Head of caudate nucleus (tissue), 42 donors: ENCODE measurements at regions not wholly inside any gene's neighbourhood (a gene's known extent, or its start where the extent isn't known, plus 50 kb on each side); places are given as distances from the start of the nearest gene placed in this dataset.

Experiments used
- DNase-seq, 42 donors: peaks; one replicate each; pipeline versions ENCODE4 v3.0.0 to v3.0.0-alpha.2; 2020 to 2021; ENCODE audit warnings: mixed read lengths in 7 of 42
- intact Hi-C: fragments of 100-400 bp; cut with DNase I; formaldehyde crosslinking; loops from one replicate; pipeline ENCODE4 v1.15.0; 2022

DNA sequence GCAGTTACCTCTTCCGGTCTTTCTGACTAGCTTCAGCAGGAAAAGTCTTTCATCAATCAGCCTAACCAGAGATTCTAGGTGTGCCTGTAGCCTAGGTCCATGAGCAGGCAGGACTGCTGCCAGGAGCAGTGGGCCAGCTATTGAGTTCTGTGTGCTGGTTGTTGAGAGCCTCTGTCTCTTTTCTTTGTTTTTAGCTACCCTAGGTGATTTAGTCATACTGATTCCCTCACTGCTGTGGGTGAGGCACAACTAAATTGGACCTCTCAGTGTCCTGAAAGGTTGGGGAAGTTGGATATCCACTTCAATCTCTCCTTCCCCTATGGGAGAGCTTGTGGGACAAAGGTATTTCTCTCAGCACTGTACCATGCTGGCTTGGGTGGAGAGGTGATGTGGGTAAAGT lies 354.9 kb downstream of the GPAT3 start:
- no peak for DNase-seq
- intact Hi-C loops = no loop called here

- intact Hi-C loops = no loop called here
- no peak for DNase-seq
Measured at GRCh38 chr4:83890231-83890630, 354.3 kb downstream of the GPAT3 start.

DNA sequence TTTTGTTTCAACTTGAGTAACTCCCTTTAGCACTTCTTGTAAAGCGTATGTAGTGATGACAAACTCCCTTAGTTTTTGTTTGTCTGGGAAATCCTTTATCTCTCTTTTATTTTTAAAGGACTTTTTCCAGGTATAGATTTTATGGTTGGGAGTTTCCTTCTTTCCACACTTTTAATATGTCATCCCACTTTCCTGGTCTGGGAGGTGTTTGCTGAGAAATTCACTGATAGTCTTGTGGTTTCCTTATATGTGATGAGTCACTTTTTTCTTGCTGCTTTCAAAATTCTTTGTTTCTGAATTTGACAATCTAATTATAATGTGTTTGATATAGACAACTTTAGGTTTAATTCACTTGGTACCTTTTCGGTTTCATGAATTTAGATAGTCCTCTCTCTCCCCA lies 353.9 kb downstream of the GPAT3 start:
- no peak for DNase-seq

DNA sequence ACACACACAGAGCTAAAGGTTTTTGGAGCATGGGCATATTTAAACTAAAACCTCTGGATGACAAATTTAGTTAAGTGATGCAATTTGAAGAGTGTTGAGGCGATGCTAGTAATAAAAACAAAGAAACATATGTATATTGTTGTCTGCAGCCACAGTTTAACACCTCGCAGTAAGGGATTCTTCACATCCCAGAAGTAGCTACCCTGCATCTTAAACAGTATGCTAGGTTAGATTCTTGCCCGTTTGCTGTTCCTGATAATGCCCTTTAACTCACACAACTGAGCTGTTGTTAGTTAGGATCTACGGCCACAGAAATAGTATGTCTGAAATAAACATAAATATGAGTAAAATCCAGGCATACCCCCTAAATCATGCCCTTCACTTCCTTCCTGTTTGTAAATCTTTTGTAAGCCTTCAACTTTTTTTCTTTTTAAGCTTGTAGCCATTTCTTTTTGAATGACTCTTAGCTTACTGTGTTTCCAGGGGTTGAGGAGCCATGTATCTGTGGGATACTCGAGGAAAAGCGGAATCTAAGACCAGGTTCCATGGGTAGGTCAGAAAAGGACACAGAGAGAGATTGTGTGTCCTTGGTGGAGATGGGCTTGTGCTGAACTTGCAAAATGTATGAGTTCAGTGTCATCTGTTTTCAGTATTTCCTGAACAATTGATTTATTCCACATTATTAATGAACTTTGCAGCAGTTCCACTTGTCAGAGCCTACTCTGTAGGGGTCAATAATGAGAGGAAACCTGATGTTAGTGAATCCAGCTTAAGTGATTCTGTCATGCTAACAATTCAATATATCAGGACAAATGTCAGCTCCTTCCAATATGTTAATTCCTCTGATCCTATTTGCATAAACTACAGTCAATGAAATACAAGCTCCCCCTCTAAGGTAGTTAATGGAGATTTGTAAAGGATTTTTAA lies 349.6 kb downstream of the GPAT3 start:
- intact Hi-C loops = no loop called here
- no peak for DNase-seq

More for the DNA sequence above, 353.9 kb downstream of the GPAT3 start:
- intact Hi-C loops = no loop called here

DNA sequence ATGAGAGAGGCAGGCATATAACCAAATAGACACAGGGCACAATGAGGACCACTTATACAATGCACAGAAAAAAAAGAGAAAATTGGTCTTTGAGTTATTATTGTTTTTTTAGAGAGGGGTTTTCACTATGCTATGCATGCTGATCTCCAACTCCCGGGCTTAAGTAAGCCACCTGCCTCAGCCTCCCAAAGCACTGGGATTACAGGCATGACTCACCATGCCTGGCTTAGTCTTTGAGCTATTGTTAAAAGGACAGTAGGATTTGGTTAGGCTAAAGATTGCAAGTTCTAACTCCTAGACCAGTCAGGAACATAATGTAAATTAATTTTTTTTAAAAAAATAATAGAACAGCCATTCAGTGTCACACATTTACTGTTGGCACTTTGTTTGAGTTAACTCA lies 340.1 kb downstream of the GPAT3 start:
- intact Hi-C loops = no loop called here

DNA sequence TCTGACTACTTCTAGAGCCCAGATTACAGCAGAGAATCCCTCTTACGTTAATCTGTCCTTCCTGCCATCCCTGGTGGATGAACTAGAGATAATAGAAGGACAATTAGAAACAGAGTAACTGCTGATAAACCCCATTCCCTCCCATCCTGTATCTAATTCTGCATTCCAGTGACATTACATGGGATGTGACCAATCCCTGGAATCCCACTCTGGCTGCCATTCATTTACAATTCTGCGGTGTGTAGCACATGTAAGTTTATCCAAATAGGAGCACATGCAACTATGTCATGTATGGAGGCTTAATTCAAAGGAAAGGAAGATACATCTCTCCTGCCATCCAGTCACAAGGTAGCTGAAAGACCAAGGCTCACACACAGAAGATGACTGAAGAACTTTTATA lies 339.5 kb downstream of the GPAT3 start:
- intact Hi-C loops = no loop called here

More for the DNA sequence above, 340.1 kb downstream of the GPAT3 start:
- DNase-seq = no peak

GRCh38 chr4:83873996-83874395 lies 338.1 kb downstream of the GPAT3 start:
- no peak for DNase-seq
- intact Hi-C loops = no loop called here

More for the DNA sequence above, 339.5 kb downstream of the GPAT3 start:
- DNase-seq = no peak

GRCh38 chr4:83870328-83870950 lies 334.5 kb downstream of the GPAT3 start:
- intact Hi-C loops = no loop called here
- peak in 3 of 42 donors; percentile 5 to 29 (median 13) for DNase-seq

GRCh38 chr4:83866834-83867621 lies 331.1 kb downstream of the GPAT3 start:
- DNase-seq = no peak
- intact Hi-C loops = no loop called here

GRCh38 chr4:83865417-83866150 lies 329.7 kb downstream of the GPAT3 start:
- intact Hi-C loops = no loop called here
- DNase-seq = no peak

DNA sequence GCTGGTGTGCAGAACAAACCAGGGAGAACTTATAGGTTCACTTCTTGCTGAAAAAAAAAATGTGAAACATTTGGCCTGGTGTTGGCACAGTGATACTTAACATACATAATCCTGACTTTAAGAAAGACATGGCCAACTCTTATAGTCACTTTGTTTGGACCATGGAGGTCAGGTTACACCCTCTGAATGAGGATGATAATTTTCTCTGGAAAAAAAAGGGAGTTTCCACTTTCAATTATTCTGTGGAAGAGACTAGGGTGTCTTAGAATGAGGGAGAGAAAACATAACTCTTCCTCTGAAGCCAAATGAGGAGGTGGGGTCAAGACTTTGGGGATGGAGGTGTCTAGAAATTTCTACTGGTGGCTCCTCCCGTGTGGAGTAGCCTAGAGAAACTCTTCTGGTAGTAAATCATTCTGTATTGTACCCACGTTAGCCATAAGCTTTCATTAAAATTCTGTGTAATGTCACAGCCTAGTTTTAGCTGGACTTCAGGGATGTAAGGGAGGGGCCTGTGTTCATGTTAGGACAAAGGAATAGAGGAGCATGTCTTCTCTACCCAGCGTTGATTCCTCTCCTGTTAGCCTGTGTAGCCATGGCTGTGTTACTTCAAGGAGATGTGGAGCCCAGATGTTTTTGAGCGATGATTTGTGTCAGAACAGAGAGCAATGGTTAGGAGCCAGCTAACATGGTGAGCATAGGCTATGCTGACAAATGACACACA lies 328.3 kb downstream of the GPAT3 start:
- intact Hi-C loops = no loop called here

DNA sequence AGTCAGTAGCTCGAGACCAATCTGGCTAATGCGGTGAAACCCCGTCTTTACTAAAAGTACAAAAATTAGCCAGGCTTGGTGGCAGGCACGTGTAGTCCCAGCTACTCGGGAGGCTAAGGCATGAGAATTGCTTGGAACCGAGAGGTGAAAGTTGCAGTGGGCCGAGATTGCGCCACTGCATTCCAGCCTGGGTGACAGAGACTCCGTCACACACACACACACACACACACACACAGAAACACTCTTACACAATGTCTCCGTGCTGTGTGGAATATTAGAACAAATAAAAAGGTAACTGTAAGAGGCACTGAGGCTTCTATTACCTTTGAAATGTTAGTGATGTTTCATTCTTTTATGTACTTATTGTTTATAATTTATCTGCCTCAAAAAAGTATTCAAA lies 326.6 kb downstream of the GPAT3 start:
- no peak for DNase-seq

More for the DNA sequence above, 328.3 kb downstream of the GPAT3 start:
- no peak for DNase-seq

DNA sequence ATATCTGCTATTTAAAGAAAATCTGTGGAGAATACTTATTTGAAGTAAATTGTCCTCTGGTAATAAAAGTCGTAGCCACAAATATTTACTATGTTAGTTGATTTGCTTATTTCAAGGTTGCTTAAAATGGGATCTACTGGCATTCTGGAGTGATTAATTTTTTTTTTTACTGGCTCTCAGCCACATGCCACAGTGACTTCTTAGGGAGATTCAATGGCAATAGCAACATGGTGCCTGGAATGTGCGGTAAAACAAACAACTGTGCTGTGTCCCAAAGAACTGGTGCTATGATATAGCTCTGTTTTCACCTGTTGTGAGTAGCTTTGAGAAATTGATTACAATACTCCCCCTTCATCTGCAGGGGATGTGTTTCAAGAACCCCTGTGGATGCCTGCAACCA lies 324.3 kb downstream of the GPAT3 start:
- no peak for DNase-seq
- intact Hi-C loops = no loop called here

More for the DNA sequence above, 326.6 kb downstream of the GPAT3 start:
- intact Hi-C loops = no loop called here

DNA sequence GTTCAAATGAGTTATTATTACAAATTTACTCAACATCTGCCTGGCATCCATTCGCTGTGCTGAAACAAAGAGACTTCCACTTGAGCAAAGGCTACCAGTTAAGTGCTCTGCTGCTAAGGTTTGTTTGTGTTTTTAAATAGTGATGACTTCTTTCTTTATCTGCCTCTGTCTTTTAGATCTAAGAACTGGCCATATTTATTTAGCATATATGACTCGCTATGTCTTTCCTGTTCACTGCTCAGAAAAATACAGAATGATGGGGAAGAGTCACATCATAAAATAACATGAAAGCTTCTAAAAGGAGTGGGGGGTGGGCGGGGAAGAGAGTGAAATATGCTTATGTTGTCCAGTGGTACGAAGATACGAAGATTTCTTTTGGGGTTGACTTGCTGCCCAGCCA lies 322.2 kb downstream of the GPAT3 start:
- DNase-seq = no peak
- intact Hi-C loops = no loop called here

DNA sequence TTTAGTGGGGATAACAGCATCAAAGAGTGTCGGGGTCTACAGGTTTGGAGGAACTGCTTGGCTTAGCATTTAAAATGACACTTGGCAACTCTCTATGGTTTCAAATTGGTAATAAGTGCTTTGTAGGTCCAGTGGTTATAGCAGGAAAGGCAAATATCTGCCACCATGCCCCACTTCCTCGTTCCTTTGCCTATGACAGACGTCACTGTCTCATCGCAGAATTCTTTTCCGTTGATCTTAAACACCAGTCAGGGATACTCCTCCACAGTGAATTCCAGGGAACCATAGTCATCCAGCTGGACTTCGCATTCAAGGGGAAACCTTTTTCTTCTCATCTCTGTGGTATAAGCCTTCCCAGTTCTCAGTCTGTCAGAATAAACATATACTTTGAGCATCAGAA lies 319.1 kb downstream of the GPAT3 start:
- intact Hi-C loops = no loop called here
- DNase-seq = no peak

DNA sequence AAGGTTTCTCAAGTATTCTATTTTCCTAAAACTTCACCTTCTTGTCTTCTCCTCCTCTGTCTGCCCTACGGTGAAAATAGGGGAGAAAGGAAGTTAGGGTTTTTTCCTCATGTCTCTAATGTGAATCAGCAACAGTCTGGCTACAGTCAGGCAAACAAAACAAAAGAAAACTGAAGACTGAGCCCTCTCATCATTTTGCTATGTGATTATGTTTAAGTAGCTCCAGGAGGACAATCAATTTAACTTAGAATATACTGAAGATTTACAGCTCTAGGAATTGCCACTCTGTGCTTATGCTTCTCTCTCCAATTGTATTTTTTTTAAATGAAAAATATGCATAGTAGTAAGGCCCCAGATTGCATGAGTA lies 316.2 kb downstream of the GPAT3 start:
- DNase-seq = no peak
- intact Hi-C loops = no loop called here

DNA sequence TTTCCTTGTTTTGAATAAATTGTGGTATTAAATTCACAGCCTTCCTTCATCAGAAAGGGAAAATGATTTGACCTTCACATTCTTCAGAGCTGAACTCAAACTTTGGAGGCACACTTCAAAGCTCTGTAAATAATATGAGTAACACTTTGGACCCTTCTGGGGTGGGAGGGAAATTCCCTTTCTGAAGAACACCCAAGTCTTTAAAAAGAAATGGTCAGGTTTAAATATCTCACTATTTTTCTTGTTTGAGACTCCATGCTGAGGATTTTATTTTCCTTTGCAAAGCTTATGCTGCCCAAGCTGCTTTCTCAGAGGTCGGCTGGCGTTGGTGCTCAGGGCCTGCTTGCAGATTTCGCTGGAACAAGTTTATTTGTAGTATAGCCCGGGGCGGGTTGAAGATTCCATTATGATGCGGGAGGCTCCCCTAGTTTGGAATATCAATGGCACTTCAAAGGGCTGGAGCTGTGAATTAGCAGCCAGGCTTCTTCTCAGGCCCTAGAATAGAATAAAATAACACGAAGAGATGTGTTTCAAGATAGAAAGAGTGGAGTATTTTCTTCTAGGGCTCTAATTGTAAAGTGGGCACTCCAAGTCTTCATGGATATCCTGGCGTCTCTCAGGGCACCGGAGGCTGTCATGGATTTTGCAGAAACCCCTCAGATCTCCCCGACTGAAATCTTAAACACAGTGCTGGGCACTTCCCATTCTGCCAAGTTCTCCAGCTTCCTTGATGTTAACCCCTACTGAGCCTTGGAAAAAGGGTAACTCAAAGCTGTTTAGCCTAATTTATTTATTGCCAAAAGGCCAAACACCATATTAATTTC lies 315.6 kb downstream of the GPAT3 start:
- no peak for DNase-seq
- intact Hi-C loops = no loop called here

- DNase-seq = no peak
- intact Hi-C loops = no loop called here
Measured at GRCh38 chr4:83850435-83850834, 314.5 kb downstream of the GPAT3 start.
